ENCODE measurements at regions not wholly inside any gene's neighbourhood (a gene's known extent, or its start where the extent isn't known, plus 50 kb on each side); places are given as distances from the start of the nearest gene placed in this dataset.
"Not testable (repeated sequence)": the region's sequence is repeated elsewhere in the genome, so short reads cannot be mapped to it uniquely, and the experiment has no call there.

DNA sequence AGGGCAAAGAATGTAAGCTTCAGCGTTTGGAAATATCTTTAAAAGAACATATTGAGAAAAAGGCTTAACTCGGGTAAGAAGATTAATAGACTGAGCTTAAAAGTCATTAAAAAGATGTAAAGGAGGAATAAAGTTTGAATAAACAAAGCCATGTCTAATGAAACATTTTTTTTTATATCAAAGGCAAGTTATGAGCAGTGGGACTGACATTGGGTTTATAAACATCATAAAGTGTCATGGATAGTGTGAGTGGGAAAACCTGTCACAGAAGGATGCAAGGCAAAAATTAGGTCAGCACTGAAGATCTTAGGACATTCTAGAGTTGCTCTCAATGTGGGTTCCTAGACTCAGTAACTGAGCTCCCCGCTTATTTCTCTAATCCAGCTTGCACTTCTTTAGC lies 438.0 kb upstream of the CDH11 start:
- DNase-seq (ENCODE audit: extremely low read depth in 1 of 11, low read depth in 9 of 11, low spot score in 4 of 11), result peak in 1 of 11 donors; percentile 20

DNA sequence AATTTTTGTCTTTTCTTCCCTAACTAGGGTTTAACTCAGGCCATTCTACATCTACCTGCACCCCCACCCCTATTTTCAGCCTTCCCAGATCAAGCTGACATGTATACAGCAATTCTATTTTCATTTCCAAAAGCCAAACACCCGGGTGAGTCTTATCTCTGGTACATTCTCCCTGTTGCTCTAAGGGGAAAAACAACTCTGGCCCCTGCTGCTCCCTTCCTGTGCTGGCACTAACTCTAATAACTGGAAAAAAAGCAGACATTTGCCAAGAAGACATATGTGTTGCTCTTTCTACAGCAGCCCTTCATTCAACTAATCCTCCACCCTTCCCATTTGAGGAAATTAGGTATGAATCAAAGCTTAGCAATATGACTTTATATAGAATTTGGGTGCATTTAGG lies 427.8 kb upstream of the CDH11 start:
- not testable (repeated sequence) for DNase-seq (ENCODE audit: extremely low read depth in 1 of 11, low read depth in 9 of 11, low spot score in 4 of 11)

DNA sequence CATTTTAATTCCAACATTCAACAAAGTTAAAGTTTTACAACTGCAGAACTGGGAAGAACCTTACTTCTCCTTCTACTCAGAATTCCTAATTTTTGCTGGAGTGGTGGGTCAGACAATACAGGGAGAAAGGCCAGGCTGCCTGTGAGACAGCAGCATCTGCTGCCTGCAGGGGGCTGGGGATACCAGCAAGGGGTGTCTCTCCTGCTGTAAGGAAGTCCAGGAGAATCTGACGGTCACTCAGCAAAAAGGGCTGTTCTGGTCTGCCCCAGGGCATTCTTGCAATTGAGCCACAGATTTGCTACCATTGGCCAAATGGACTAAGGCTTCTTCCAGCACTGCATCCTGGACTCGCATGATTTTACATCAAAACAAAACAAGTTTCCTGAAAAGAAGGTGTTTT lies 426.6 kb upstream of the CDH11 start:
- no peak for DNase-seq (ENCODE audit: extremely low read depth in 1 of 11, low read depth in 9 of 11, low spot score in 4 of 11)

DNA sequence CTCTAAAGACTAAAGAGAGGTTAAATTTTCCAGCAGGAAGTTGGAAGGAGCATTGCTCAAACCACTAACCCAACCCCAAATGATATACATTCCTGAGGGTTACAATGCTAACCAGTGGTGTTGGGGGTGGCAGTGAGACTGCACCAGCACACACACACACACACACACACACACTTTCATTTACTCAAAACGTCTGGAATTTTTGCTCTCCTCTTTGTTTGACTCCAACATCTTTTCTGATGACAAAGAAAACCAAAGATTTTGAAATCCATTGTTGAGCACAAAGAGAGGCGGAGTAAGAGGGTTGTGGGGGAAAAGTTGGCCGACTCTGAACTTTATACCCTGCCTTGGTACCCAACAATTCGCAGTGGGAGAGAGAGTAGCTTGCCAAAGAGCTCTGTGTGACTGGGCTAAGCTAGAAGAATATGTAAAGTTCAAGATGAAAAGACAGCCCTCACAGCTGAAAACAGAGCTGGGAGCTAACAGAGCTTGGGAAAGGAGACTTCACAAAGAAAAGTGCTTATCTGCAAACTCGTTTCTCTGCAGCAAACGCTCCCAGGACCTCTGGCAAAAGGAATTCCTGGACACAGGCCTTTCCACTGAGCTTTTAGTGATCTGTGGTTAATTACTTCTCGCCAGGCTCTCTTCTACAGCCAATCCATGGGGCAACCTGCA lies 426.0 kb upstream of the CDH11 start:
- DNase-seq (ENCODE audit: extremely low read depth in 1 of 11, low read depth in 9 of 11, low spot score in 4 of 11), result no peak

DNA sequence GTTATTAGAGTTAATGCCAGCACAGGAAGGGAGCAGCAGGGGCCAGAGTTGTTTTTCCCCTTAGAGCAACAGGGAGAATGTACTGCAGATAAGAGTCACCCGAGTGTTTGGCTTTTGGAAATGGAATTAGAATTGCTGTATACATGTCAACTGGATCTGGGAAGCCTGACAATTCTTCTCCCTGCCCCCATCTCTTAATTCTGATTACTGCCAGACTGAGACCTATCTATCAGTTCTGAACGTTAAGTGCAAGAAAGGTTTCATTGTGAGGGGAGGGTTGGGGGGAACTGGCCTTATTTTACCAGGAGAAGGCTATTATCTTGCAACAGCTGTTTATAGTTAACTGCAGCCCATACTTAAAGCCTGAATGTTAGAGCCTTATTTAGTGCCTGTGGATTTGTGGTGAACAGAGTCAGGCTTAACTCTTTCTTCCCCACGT lies 424.5 kb upstream of the CDH11 start:
- peak in 2 of 11 donors; percentile 51 to 53 for DNase-seq (ENCODE audit: extremely low read depth in 1 of 11, low read depth in 9 of 11, low spot score in 4 of 11)

DNA sequence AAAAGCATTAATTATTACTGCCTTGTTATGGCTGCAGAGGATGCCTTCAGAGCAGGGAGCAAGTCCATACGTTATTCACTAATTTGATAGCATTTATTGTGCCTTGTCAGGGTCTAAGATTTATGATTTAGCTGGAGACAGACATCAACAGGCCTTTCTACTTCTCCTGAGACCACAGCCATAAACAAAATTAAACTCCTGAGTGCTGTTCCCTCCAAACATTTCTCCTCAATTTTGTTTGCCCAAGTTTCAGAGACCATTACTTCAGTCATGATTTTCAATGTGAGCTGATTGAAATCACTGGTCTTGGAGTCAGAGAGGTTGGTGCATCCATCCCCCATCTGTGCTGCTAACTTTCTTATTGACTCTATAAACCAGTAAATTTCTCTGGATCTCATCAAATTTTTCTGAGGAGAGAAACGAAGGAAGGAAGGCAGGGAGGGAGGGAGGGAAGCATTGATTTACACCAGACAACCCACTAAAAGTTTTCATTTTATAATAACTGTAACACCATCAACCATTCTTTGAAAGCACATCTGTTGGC lies 423.6 kb upstream of the CDH11 start:
- no peak for DNase-seq (ENCODE audit: extremely low read depth in 1 of 11, low read depth in 9 of 11, low spot score in 4 of 11)

DNA sequence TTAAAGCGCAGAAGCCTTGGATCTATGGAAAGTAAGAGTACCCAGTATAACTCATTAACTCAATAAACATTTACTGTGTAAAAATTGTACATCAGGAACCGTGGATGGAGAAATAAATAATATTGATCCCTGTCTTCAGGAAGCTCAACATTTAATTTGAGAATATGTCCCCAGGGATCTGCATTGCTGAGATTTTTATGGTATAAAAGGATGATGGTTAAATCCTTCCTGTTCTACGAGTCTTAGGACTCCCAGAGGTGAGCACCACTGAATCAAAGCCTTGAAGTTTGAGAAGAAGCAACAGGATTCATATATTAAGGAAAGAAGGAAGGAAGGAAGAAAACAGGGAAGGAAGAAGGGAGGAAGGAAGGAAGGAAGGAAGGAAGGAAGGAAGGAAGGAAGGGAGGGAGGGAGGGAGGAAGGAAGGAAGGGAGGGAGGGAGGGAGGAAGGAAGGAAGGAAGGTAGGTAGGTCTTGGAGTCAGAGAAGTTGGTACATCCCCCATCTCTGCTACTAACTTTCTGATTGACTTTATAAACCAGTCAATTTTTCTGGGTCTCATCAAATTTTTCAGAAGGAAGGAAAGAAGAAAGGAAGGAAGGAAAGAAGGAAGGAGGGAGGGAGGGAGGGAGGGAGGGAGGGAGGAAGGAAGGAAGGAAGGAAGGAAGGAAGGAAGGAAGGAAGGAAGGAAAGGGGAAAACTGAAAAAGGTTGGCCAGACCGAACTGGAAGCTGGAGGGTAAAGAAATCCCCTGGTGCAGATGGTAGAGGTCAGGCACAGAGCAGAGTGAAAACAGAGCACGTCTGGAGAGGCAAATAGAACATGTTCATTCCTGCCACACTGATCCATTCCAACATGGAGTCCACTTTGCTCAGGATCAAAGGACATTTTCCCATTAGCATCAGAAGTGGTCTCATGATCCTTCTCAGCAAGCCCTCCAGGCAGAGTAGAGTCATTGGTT lies 422.2 kb upstream of the CDH11 start:
- no peak for DNase-seq (ENCODE audit: extremely low read depth in 1 of 11, low read depth in 9 of 11, low spot score in 4 of 11)

DNA sequence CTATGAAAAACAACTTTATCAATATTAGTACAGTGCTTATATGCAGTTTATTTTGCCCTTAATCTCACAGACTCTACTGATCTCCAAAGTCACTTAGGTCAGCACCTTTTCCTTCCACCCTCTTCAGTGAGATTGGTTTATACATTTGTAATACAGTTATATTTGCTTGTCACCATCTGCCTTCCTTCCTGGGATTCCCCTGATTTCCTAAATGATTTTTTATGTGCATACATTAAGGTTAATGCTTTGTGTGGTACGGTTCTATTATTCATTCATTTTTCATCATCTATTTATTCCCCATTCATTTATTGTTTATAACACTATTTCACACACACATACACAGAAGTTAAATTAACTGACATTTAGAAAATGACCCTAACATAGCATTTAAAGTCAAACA lies 419.8 kb upstream of the CDH11 start:
- no peak for DNase-seq (ENCODE audit: extremely low read depth in 1 of 11, low read depth in 9 of 11, low spot score in 4 of 11)

DNA sequence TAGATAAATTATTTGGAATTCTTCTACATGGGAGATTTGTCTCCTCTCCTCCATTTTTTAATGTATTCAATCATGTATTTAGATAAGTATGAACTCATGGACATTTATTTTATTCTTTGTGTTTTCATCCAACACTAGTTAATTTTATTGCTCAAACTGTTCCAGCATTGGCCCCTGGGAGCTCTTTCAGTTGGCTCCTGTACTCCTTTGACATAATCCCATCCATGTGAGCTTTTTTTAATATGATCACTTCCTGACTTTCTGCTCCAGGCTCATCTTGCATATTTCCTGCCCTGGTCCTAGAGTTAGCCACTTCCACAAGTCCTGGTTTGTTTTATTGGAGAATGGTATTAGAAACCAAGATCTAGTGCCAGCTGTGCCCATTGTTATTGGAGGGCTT lies 419.0 kb upstream of the CDH11 start:
- no peak for DNase-seq (ENCODE audit: extremely low read depth in 1 of 11, low read depth in 9 of 11, low spot score in 4 of 11)

DNA sequence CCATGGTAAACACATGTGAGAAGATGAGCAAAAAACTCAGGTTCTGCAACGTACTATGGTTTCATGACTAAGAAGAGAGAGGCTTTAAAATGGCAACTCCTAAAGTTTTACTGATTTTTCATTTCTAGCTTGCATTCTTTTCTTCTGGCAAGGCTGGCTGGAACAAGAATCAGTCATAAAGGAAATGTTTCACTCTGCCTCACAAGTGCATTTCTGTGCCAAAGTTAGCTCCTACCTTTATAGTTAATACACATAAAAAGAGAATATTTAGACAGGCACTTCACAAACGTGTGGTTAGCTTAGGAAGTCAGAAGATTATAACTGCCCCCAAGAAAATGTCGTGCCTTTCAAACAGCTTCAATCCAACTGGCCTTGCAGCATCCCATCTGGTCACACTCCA lies 417.1 kb upstream of the CDH11 start:
- DNase-seq (ENCODE audit: extremely low read depth in 1 of 11, low read depth in 9 of 11, low spot score in 4 of 11), result no peak

DNA sequence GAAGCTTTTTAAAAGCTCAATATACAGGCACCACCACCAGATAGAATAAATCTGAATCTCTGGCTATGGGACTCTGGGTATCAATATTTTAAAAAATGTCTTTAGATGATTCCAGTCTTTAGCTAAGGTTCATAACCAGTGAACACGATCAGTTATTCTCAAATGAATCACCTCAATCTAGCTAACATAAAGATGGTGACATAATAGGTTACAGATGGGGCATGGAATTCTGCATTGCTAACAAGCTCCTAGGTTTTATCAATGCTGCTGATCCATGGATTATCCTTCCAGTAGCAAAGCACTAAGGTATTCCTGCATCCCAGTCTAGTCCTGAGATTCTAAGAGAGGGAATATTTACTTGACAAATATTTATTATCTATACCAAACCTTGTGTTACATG lies 415.5 kb upstream of the CDH11 start:
- DNase-seq (ENCODE audit: extremely low read depth in 1 of 11, low read depth in 9 of 11, low spot score in 4 of 11), result no peak

DNA sequence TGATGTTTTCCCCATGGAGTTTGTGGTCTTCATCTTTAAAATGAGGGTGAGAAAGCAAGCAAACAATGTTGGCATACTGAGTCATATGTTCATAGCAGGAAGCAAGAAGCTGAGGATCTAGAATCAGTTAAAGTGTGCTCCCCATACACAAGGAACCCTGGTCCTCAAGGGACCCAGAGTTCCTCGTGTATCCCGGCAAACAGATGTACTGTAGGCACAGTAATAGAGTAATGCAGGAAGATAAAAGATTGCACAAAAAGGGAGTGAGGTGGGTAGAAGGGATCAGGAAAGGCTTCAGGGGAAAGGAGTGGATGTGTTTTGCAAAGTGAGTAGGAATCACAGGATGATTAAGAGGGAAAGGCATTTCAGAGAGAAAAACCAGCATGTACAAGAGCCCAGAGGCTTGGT lies 412.3 kb upstream of the CDH11 start:
- DNase-seq (ENCODE audit: extremely low read depth in 1 of 11, low read depth in 9 of 11, low spot score in 4 of 11), result no peak

DNA sequence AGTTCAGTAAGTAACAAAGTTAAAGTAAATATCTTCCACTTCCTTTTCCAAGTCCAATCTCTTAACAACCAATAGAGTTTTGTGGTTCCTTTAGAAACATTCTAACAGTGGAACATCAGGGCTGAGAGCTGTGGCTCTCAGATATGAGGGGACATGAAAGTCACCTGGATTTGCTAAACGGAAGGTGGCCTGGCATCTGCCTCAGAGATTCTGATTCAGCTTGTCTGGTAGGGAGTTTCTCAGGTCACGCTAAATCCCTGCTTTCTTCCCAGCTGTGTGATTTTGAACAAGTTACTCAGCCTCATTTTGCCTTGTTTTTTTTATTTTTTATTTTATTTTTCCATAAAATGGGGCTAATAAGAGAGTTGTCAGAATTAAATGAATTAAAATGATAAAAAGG lies 411.0 kb upstream of the CDH11 start:
- DNase-seq (ENCODE audit: extremely low read depth in 1 of 11, low read depth in 9 of 11, low spot score in 4 of 11), result no peak

DNA sequence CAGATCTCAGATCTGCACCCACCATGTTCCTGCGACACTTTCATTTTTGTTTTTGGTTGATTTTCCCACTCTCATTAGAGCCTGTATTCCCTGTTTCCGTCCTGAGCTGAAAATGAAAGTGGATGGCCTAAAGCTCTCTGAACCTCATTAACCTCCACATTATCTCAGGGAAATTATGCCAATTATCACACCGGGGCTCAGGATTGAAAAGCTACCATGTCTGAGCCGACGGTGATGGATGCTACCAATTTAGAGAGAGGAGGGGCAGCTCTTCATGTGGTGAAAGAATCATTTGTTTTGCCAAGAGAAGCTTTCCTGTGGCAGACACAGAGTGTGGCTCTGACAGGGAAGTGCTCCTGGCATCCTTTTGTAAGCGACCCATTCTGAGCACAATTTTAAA lies 410.4 kb upstream of the CDH11 start:
- no peak for DNase-seq (ENCODE audit: extremely low read depth in 1 of 11, low read depth in 9 of 11, low spot score in 4 of 11)

DNA sequence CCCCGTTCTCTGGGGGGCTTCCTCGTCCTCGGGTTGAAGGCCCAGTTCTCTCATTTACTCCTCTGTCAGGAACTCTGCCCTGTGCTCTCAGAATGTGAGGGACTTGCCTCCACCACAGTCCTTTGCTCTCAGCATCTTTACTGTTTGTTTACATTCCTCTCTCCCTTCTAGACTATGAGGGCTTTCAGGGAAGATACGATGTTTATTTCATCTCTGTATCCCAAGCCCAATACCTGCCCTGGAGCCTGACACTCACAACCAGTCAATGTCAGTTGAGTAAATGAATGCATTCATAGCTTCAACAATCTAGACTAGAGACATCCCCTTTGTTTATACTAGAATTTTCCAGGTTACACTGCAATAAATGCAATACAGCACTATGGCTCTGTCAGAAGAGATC lies 409.6 kb upstream of the CDH11 start:
- DNase-seq (ENCODE audit: extremely low read depth in 1 of 11, low read depth in 9 of 11, low spot score in 4 of 11), result no peak

DNA sequence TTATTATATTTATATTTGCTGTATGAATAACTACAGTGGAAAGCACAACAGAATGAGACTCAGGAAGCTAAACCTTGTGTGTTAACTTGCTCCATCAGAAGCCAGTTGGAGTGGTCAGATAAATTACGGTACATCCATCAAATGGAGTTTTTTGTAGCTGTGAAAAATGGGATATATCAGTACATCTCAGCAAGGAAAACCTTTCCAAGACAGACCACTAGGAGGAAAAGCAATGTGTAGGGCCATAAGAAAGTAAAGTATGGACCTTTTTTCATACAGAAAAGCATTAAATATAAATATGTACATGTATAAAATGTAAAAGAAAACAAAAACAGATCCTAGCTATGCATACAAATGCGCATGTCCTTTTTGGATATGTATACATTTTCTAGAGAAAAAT lies 403.8 kb upstream of the CDH11 start:
- DNase-seq (ENCODE audit: extremely low read depth in 1 of 11, low read depth in 9 of 11, low spot score in 4 of 11), result no peak

DNA sequence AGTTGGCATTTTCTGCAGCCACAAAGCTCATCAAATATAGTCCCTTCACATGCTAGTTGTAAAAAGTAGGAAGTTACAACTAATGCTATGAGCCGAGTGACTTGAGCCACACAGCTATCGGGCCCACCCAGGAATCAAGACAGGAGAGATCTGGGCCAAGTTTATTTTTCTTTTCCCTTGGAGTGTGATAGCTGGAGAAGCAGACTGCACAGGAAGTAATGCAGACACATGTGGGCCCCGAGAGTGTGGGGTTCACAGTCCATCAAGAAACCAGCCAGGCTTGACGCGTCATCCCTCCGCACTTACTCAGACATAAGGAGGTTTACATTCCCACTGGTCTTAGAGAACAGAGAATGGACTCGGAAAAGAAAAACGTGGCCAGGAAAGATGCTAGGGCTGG lies 403.1 kb upstream of the CDH11 start:
- DNase-seq (ENCODE audit: extremely low read depth in 1 of 11, low read depth in 9 of 11, low spot score in 4 of 11), result peak in 8 of 11 donors; percentile 41 to 62 (median 49)

DNA sequence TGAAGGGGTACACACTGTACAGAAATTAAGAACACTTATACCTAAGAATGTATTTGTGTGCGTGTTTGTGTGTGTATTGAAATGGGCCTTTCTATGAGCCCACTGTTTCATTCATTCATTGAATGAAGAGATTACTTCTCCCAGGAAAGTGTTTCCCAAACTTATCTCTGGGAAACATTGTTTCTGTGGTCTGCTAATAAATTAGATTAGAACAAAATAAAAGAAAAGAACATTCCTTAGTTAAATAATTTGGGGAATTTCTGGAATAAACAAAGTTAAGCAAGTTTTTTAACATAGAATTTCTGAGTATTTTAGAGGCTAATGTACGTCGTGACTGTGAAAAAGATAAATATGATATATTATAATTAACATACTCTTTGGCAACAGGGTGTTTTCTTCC lies 402.4 kb upstream of the CDH11 start:
- DNase-seq (ENCODE audit: extremely low read depth in 1 of 11, low read depth in 9 of 11, low spot score in 4 of 11), result no peak

DNA sequence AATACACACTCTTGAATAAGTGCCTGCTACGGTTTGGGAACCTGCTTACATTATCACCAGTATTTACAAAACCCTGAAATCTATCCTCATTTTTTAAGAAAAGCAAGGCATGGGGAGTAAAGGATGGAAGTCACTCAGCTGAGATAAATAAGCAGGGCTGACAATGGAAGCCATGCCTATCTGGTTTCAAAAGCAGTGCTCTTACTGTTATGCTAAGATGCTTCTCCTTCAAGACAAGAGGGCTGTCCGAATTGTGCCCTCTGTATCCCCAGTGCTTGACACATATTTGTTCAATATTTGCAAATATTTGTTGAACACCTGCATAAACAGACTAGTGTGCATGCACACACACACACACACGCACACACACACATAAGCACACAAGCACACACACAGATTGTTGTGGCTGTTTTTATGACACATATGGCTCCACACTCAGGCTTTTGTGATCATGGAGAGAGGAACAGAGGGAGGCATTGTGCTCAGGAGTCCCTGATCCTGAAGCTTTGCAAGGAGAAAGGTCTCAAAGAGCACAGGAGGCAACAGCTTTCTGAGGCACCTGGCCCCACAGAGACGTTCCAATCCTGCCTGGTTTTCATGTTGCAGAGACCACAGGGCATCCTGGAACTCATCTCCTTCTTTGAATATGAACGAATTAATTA lies 401.6 kb upstream of the CDH11 start:
- no peak for DNase-seq (ENCODE audit: extremely low read depth in 1 of 11, low read depth in 9 of 11, low spot score in 4 of 11)

DNA sequence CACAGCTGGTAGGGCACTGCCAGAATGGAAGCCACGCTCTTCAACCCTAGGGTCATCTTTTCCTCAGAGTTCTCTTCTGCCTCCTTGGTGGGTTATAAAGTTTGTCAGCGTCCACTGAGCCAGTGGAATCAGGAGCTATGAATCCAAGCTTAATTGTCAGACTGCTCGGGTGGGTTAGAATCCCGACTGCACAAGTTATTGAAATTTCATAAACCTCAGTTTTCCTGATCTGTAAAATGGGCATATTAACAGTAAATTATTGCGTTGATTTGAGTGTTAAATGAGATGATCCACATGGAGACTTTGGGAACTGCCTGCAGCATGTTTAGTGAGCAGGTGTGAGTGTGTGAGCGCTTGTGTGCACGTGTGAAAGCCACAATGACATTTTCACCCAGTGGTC lies 400.5 kb upstream of the CDH11 start:
- no peak for DNase-seq (ENCODE audit: extremely low read depth in 1 of 11, low read depth in 9 of 11, low spot score in 4 of 11)

Measured in renal cortex interstitium (tissue), 11 donors.